ENCODE measurements at regions not wholly inside any gene's neighbourhood (a gene's known extent, or its start where the extent isn't known, plus 50 kb on each side); places are given as distances from the start of the nearest gene placed in this dataset.

GRCh38 chr2:156017341-156017885 is 315.1 kb downstream of the NR4A2 start:
- Histone ChIP-seq H3K4me2 (no peak overlapping the region), H3K9me2 (no peaks in the 10 kb centered on the region), H3F3A (replicated peaks; ENCODE audit: insufficient read depth) (no peaks in the 10 kb centered on the region), H3K4me3 (ENCODE audit: low read depth in 2 of 2, low read length in 1 of 2) (no peak overlapping the region), H3K27me3 (ENCODE audit: insufficient read depth) (no peaks in the 10 kb centered on the region; the same call in 1 of the 2 replicates), H3K4me1 (ENCODE audit: control insufficient read depth in 1 of 2, insufficient read depth in 2 of 2, low read depth in 1 of 2, low read length in 1 of 2) (no peaks in the 10 kb centered on the region), H3K27ac (ENCODE audit: low read depth in 2 of 2, low read length in 1 of 2) (no peak overlapping the region), H3K9ac (no peak overlapping the region), H2AFZ (ENCODE audit: low read depth) (no peak overlapping the region), H3K36me3 (replicated peaks in 1 of 2; ENCODE audit: control insufficient read depth in 1 of 2, insufficient read depth in 2 of 2, low read length in 1 of 2) (no peaks in the 10 kb centered on the region), H3K9me3 (no peaks in the 10 kb centered on the region), H4K20me1 (ENCODE audit: insufficient read depth) (no peaks in the 10 kb centered on the region), H3K79me2 (ENCODE audit: insufficient read depth) (no peaks in the 10 kb centered on the region)
- 2% methylated on average over 1 of the region's 1 CpG for WGBS (ENCODE audit: low lambda C conversion rate)
- POLR2A ChIA-PET, result no interaction called here
- TF ChIP-seq JUND (IDR thresholded peaks at IDR 0.05) (no peak), RAD21 (IDR thresholded peaks at IDR 0.05; ENCODE audit: low read length) (no peak), FOXM1 (IDR thresholded peaks at IDR 0.05; ENCODE audit: low read depth) (no peak), EZH2phosphoT487 (IDR thresholded peaks at IDR 0.05; ENCODE audit: borderline replicate concordance, low read depth) (no peak), TEAD4 (IDR thresholded peaks at IDR 0.05; ENCODE audit: borderline replicate concordance, insufficient read depth) (no peak), REST (IDR thresholded peaks at IDR 0.05; ENCODE audit: low read depth, low read length) (no peak), EP300 (IDR thresholded peaks at IDR 0.05; ENCODE audit: borderline replicate concordance in 1 of 2, low read depth in 1 of 2, low read length in 1 of 2) (no peak), NRF1 (IDR thresholded peaks at IDR 0.05; ENCODE audit: low read depth, low read length) (no peak), RXRA (IDR thresholded peaks at IDR 0.05; ENCODE audit: borderline replicate concordance, low read depth) (no peak)
- CTCF ChIA-PET, result no interaction called here
- DNase-seq, result no peak

GRCh38 chr2:156009293-156009692 is 323.2 kb downstream of the NR4A2 start:
- H3K4me3 ChIP-seq (ENCODE audit: low read depth in 2 of 2, low read length in 1 of 2), result no peak overlapping the region
- no peaks in the 10 kb centered on the region for H3K36me3 ChIP-seq (replicated peaks in 1 of 2; ENCODE audit: control insufficient read depth in 1 of 2, insufficient read depth in 2 of 2, low read length in 1 of 2)
- ChIA-PET CTCF (no interaction called here), POLR2A (no interaction called here)
- H2AFZ ChIP-seq (ENCODE audit: low read depth), result no peak overlapping the region
- no peaks in the 10 kb centered on the region for H3K79me2 ChIP-seq (ENCODE audit: insufficient read depth)
- H3K9me2 ChIP-seq, result no peaks in the 10 kb centered on the region
- H3K9me3 ChIP-seq, result no peaks in the 10 kb centered on the region
- H3K27me3 ChIP-seq (ENCODE audit: insufficient read depth), result no peaks in the 10 kb centered on the region
- no peak overlapping the region for H3K4me2 ChIP-seq
- TF ChIP-seq MXI1 (IDR thresholded peaks at IDR 0.05; ENCODE audit: low read depth, low read length), result no peak
- TF ChIP-seq TAF1 (IDR thresholded peaks at IDR 0.05; ENCODE audit: borderline replicate concordance, low read depth, low read length), result no peak
- TF ChIP-seq MEF2A (IDR thresholded peaks at IDR 0.05; ENCODE audit: borderline replicate concordance, low read depth), result no peak
- no peak for TF ChIP-seq RAD21 (IDR thresholded peaks at IDR 0.05; ENCODE audit: low read length)
- TF ChIP-seq TEAD4 (IDR thresholded peaks at IDR 0.05; ENCODE audit: borderline replicate concordance, insufficient read depth), result no peak
- TF ChIP-seq GABPA (IDR thresholded peaks at IDR 0.05; ENCODE audit: low read depth), result no peak
- no peak for TF ChIP-seq RFX5 (IDR thresholded peaks at IDR 0.05; ENCODE audit: low read length)
- TF ChIP-seq POLR2AphosphoS5 (IDR thresholded peaks at IDR 0.05; ENCODE audit: low read depth, low read length), result no peak
- TF ChIP-seq SMC3 (IDR thresholded peaks at IDR 0.05; ENCODE audit: low read depth, low read length), result no peak
- no peak for TF ChIP-seq IRF3 (IDR thresholded peaks at IDR 0.05; ENCODE audit: low read depth, low read length)
- TF ChIP-seq REST (IDR thresholded peaks at IDR 0.05; ENCODE audit: low read depth, low read length), result no peak
- no peak for TF ChIP-seq RXRA (IDR thresholded peaks at IDR 0.05; ENCODE audit: borderline replicate concordance, low read depth)
- TF ChIP-seq, protein P1, sequence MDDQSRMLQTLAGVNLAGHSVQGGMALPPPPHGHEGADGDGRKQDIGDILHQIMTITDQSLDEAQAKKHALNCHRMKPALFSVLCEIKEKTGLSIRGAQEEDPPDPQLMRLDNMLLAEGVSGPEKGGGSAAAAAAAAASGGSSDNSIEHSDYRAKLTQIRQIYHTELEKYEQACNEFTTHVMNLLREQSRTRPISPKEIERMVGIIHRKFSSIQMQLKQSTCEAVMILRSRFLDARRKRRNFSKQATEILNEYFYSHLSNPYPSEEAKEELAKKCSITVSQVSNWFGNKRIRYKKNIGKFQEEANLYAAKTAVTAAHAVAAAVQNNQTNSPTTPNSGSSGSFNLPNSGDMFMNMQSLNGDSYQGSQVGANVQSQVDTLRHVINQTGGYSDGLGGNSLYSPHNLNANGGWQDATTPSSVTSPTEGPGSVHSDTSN (IDR thresholded peaks at IDR 0.05), result no peak
- no peaks in the 10 kb centered on the region for H3F3A ChIP-seq (replicated peaks; ENCODE audit: insufficient read depth)
- no peak overlapping the region for H3K9ac ChIP-seq
- no peak for DNase-seq
- 1% methylated on average over 2 of the region's 2 CpGs for WGBS (ENCODE audit: low lambda C conversion rate)
- H3K4me1 ChIP-seq (ENCODE audit: control insufficient read depth in 1 of 2, insufficient read depth in 2 of 2, low read depth in 1 of 2, low read length in 1 of 2), result no peaks in the 10 kb centered on the region
- H4K20me1 ChIP-seq (ENCODE audit: insufficient read depth), result no peaks in the 10 kb centered on the region
- no peak overlapping the region for H3K27ac ChIP-seq (ENCODE audit: low read depth in 2 of 2, low read length in 1 of 2)
